Stimulated activated effector memory CD8-positive, alpha-beta T cell treated with anti-CD3 and anti-CD28 coated beads, Interleukin-12 subunit alpha, Interleukin-12 subunit beta, amount 100 ng/mL, for 72 hours (primary cell): ENCODE measurements at regions not wholly inside any gene's neighbourhood (a gene's known extent, or its start where the extent isn't known, plus 50 kb on each side); places are given as distances from the start of the nearest gene placed in this dataset.
A peak's percentile ranks its signal among the peaks of the same experiment; 100 is the strongest.

Experiments used
- ATAC-seq: fragments of 150-1000 bp; cut with Tn5 transposase; 2 replicates; pipeline ENCODE4 v1.10.0; 2021
- DNase-seq, 2 donors: peaks; one replicate each; pipeline ENCODE4 v3.0.0; 2021 to 2022; ENCODE audit warnings: low spot score in 2 of 2
- H3K27ac Mint-ChIP-seq: one replicate; pipeline ENCODE4 v1.8.0; 2022; ENCODE audit warnings: mild to moderate bottlenecking, mixed read lengths
- H3K36me3 Mint-ChIP-seq: one replicate; pipeline ENCODE4 v1.8.0; 2022; ENCODE audit warnings: mild to moderate bottlenecking, mixed read lengths
- H3K4me1 Mint-ChIP-seq: one replicate; pipeline ENCODE4 v1.8.0; 2022; ENCODE audit warnings: mixed read lengths
- H3K4me3 Mint-ChIP-seq: one replicate; pipeline ENCODE4 v1.8.0; 2022; ENCODE audit warnings: mild to moderate bottlenecking, mixed read lengths
- H3K9me3 Mint-ChIP-seq: one replicate; pipeline ENCODE4 v1.8.0; 2022; ENCODE audit warnings: mixed read lengths

- no peak overlapping the region for H3K4me3 Mint-ChIP-seq
- H3K4me1 Mint-ChIP-seq: no peaks in the 10 kb centered on the region
- ATAC-seq (no peak), DNase-seq (no peak)
- H3K36me3 Mint-ChIP-seq: no peaks in the 10 kb centered on the region
- H3K9me3 Mint-ChIP-seq: no peaks in the 10 kb centered on the region
- H3K27ac Mint-ChIP-seq: no peak overlapping the region
These were observed 56.9 kb upstream of the PPP2R2D start for GRCh38 chr10:131843881-131844284.

- no peak for ATAC-seq
- H3K27ac Mint-ChIP-seq: no peak overlapping the region
- H3K36me3 Mint-ChIP-seq: no peaks in the 10 kb centered on the region
- no peak for DNase-seq
- H3K4me3 Mint-ChIP-seq: no peak overlapping the region
- H3K4me1 Mint-ChIP-seq: no peaks in the 10 kb centered on the region
- H3K9me3 Mint-ChIP-seq: no peaks in the 10 kb centered on the region
These were observed 56.2 kb upstream of the PPP2R2D start for GRCh38 chr10:131844529-131845084.

- no peak overlapping the region for H3K4me3 Mint-ChIP-seq
- no peak overlapping the region for H3K27ac Mint-ChIP-seq
- H3K9me3 Mint-ChIP-seq: no peaks in the 10 kb centered on the region
- DNase-seq: no peak
- no peak for ATAC-seq
- H3K36me3 Mint-ChIP-seq: peaks cover 3% of the 10 kb centered on the region
- H3K4me1 Mint-ChIP-seq: no peaks in the 10 kb centered on the region
These were observed 55.1 kb upstream of the PPP2R2D start for GRCh38 chr10:131845505-131846239.

- H3K36me3 Mint-ChIP-seq: peaks cover 11% of the 10 kb centered on the region
- H3K4me1 Mint-ChIP-seq: no peaks in the 10 kb centered on the region
- H3K4me3 Mint-ChIP-seq: no peak overlapping the region
- DNase-seq (no peak), ATAC-seq (no peak)
- peaks cover 5% of the 10 kb centered on the region for H3K9me3 Mint-ChIP-seq
- no peak overlapping the region for H3K27ac Mint-ChIP-seq
These were observed 54.3 kb upstream of the PPP2R2D start for GRCh38 chr10:131846240-131847101.

GRCh38 chr10:131847241-131847783, 53.5 kb upstream of the PPP2R2D start:
- Mint-ChIP-seq H3K36me3 (peaks cover 11% of the 10 kb centered on the region), H3K27ac (no peak overlapping the region), H3K4me1 (no peaks in the 10 kb centered on the region), H3K4me3 (no peak overlapping the region), H3K9me3 (peaks cover 5% of the 10 kb centered on the region)
- ATAC-seq (no peak), DNase-seq (no peak)

GRCh38 chr10:131848296-131848695, 52.5 kb upstream of the PPP2R2D start:
- Mint-ChIP-seq H3K9me3 (peaks cover 5% of the 10 kb centered on the region), H3K36me3 (peaks cover 11% of the 10 kb centered on the region), H3K4me1 (no peaks in the 10 kb centered on the region), H3K27ac (no peak overlapping the region), H3K4me3 (no peak overlapping the region)
- no peak for DNase-seq
- no peak for ATAC-seq

GRCh38 chr10:131848741-131849590, 51.8 kb upstream of the PPP2R2D start:
- no peak overlapping the region for H3K27ac Mint-ChIP-seq
- DNase-seq (no peak), ATAC-seq (no peak)
- H3K36me3 Mint-ChIP-seq: peaks cover 11% of the 10 kb centered on the region
- no peak overlapping the region for H3K4me3 Mint-ChIP-seq
- peaks cover 5% of the 10 kb centered on the region for H3K9me3 Mint-ChIP-seq
- no peaks in the 10 kb centered on the region for H3K4me1 Mint-ChIP-seq

- DNase-seq (no peak), ATAC-seq (no peak)
- Mint-ChIP-seq H3K4me3 (no peak overlapping the region), H3K27ac (no peak overlapping the region), H3K36me3 (peaks cover 11% of the 10 kb centered on the region), H3K9me3 (peaks cover 5% of the 10 kb centered on the region), H3K4me1 (no peaks in the 10 kb centered on the region)
These were observed 51.0 kb upstream of the PPP2R2D start for GRCh38 chr10:131849591-131850382.

GRCh38 chr10:131850383-131850870, 50.4 kb upstream of the PPP2R2D start:
- DNase-seq (no peak), ATAC-seq (no peak)
- Mint-ChIP-seq H3K36me3 (peaks cover 11% of the 10 kb centered on the region), H3K27ac (peak overlapping the region; percentile 60), H3K9me3 (peaks cover 5% of the 10 kb centered on the region), H3K4me3 (no peak overlapping the region), H3K4me1 (no peaks in the 10 kb centered on the region)
